ENCODE measurements at regions not wholly inside any gene's neighbourhood (a gene's known extent, or its start where the extent isn't known, plus 50 kb on each side); places are given as distances from the start of the nearest gene placed in this dataset.

DNA sequence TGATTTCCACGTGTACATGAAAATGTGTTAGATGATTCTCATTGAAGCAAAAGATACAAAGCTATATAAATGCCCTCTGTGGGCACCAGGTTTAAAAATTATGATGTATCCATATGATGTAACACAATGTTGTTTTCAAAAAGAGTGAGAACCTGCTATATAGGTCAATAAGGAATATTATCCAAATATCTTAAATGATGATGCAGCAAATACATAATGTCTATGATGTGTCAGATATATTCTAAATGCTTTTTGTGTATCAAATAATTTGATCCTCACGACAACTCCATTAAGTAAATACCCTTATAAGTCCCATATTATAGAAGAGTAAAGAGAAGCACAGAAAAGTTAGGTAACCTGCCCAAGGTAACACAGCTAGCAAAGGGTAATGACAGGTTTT is 393.0 kb upstream of the DCN start:
- TF ChIP-seq POLR2A (IDR thresholded peaks at IDR 0.05; ENCODE audit: low read depth, low read length) = no peak
- TF ChIP-seq POLR2AphosphoS5 (IDR thresholded peaks at IDR 0.05; ENCODE audit: low read depth, low read length) = no peak
- no peak for TF ChIP-seq TAF1 (IDR thresholded peaks at IDR 0.05; ENCODE audit: low read depth, low read length)
- no peak for TF ChIP-seq PAX5 (IDR thresholded peaks at IDR 0.05; ENCODE audit: insufficient read depth, low read length, severe bottlenecking)
- no peak for TF ChIP-seq SPI1 (IDR thresholded peaks at IDR 0.05; ENCODE audit: low read depth, low read length)
- TF ChIP-seq POU2F2 (IDR thresholded peaks at IDR 0.05; ENCODE audit: low read depth, low read length) = no peak

Measured in GM12891 (cell line).